Stomach (tissue), 8 donors: ENCODE measurements at regions not wholly inside any gene's neighbourhood (a gene's known extent, or its start where the extent isn't known, plus 50 kb on each side); places are given as distances from the start of the nearest gene placed in this dataset.

Source experiments
- DNase-seq, 2 donors: peaks; one replicate each; pipeline versions ENCODE4 v3.0.0 to v3.0.0-alpha.2; 2013 to 2019
- H3K27ac ChIP-seq, 5 donors: fragments of 200-600 bp in 4 of 5; sonication (generic) in 4 of 5; one replicate each; pipeline ENCODE4 v1.5.1; 2013 to 2019; ENCODE audit warnings: mild to moderate bottlenecking in 1 of 5, moderate library complexity in 1 of 5
- H3K27me3 ChIP-seq, 3 donors: fragments of 200-600 bp; sonication (generic); one replicate each; pipeline ENCODE4 v1.5.1; 2017 to 2019; ENCODE audit warnings: mixed run types in 1 of 3
- H3K36me3 ChIP-seq, 4 donors: fragments of 200-600 bp; sonication (generic); 1 replicate in 3 of 4; 2 replicates in 1 of 4; pipeline ENCODE4 v1.5.1; 2016 to 2019
- H3K4me1 ChIP-seq, 4 donors: fragments of 200-600 bp; sonication (generic); one replicate each; pipeline ENCODE4 v1.5.1; 2016 to 2019
- H3K4me3 ChIP-seq, 4 donors: fragments of 200-600 bp; sonication (generic) in 3 of 4; one replicate each; pipeline ENCODE4 v1.5.1; 2016 to 2019; ENCODE audit warnings: mild to moderate bottlenecking in 1 of 4
- H3K9me3 ChIP-seq, 4 donors: fragments of 200-600 bp; sonication (generic); one replicate each; pipeline ENCODE4 v1.5.1; 2016 to 2019
- CTCF ChIP-seq, 7 experiments: fragments of 450-650 bp in 4 of 7; fragments of 200-600 bp in 3 of 7; sonication (generic) in 3 of 7; IDR thresholded peaks; one replicate each; pipeline ENCODE4 v1.5.1; 2016 to 2019; ENCODE audit warnings: antibody characterized with exemption in 7 of 7, control low read depth in 2 of 7, mild to moderate bottlenecking in 1 of 7
- EP300 ChIP-seq: sonication (generic); formaldehyde crosslinking; IDR thresholded peaks from one replicate; pipeline ENCODE4 v1.6.1; 2017; ENCODE audit warnings: antibody characterized with exemption
- POLR2A ChIP-seq, 4 donors: fragments of 450-650 bp; IDR thresholded peaks; one replicate each; pipeline ENCODE4 v1.6.1; 2016; ENCODE audit warnings: antibody characterized with exemption in 4 of 4, control low read depth in 2 of 4, mild to moderate bottlenecking in 1 of 4, moderate library complexity in 1 of 4
- POLR2AphosphoS5 ChIP-seq, 3 donors: sonication (generic); formaldehyde crosslinking; IDR thresholded peaks; one replicate each; pipeline ENCODE4 v1.6.1; 2016; ENCODE audit warnings: antibody characterized with exemption in 3 of 3
- WGBS, 5 donors: extraction: QIAGEN DNeasy Blood & Tissue Kit in 3 of 5; methylation state at CpG; one replicate each; pipeline versions ENCODE4 v1.1.5 to v1.1.7; 2013 to 2018; 5-methylcytosine and 5-hydroxymethylcytosine counted together
- intact Hi-C: fragments of 100-400 bp; cut with DNase I; formaldehyde crosslinking; loops from one replicate; pipeline ENCODE4 v1.15.1; 2023; ENCODE audit warnings: low total_unique reads
- donor health status: healthy with polysubstance abuse.
- donor health status: Bipolar disorder and iron deficiency.
- donor health status: healthy.

- TF ChIP-seq CTCF (IDR thresholded peaks at IDR 0.05) (no peak), EP300 (no peak), POLR2A (IDR thresholded peaks at IDR 0.05) (no peak), POLR2AphosphoS5 (IDR thresholded peaks at IDR 0.05) (no peak)
- Histone ChIP-seq H3K27me3 (peaks cover 0 to 7% (median 0%) of the 10 kb centered on the region in 3 donors), H3K27ac (no peak overlapping the region), H3K4me3 (no peak overlapping the region), H3K36me3 (no peaks in the 10 kb centered on the region), H3K4me1 (no peaks in the 10 kb centered on the region), H3K9me3 (no peaks in the 10 kb centered on the region)
- no peak for DNase-seq
- intact Hi-C loops: no loop called here
Measured at GRCh38 chr12:19994968-19995367, 373.4 kb upstream of the PDE3A start.

- no peak for TF ChIP-seq POLR2AphosphoS5 (IDR thresholded peaks at IDR 0.05)
- no peak for TF ChIP-seq CTCF (IDR thresholded peaks at IDR 0.05)
- TF ChIP-seq POLR2A (IDR thresholded peaks at IDR 0.05): no peak
- no peak for TF ChIP-seq EP300
- H3K36me3 ChIP-seq: no peaks in the 10 kb centered on the region
- no peak overlapping the region for H3K27ac ChIP-seq
- intact Hi-C loops: no loop called here
- H3K4me1 ChIP-seq: no peaks in the 10 kb centered on the region
- peaks cover 0 to 7% (median 0%) of the 10 kb centered on the region in 3 donors for H3K27me3 ChIP-seq
- WGBS, 5 donors: 87 to 91% (median 90%) methylated on average over 3 of the region's 3 CpGs
- no peak overlapping the region for H3K4me3 ChIP-seq
- H3K9me3 ChIP-seq: no peaks in the 10 kb centered on the region
- no peak for DNase-seq
Measured at GRCh38 chr12:19997656-19998400, 370.5 kb upstream of the PDE3A start.

- TF ChIP-seq EP300: no peak
- TF ChIP-seq CTCF (IDR thresholded peaks at IDR 0.05): no peak
- TF ChIP-seq POLR2AphosphoS5 (IDR thresholded peaks at IDR 0.05): no peak
- no peak for TF ChIP-seq POLR2A (IDR thresholded peaks at IDR 0.05)
- peaks cover 0 to 2% (median 0%) of the 10 kb centered on the region in 4 donors for H3K9me3 ChIP-seq
- peaks cover 0 to 7% (median 0%) of the 10 kb centered on the region in 3 donors for H3K27me3 ChIP-seq
- WGBS, 5 donors: 76 to 100% (median 90%) methylated on average over 1 of the region's 1 CpG
- H3K36me3 ChIP-seq: no peaks in the 10 kb centered on the region
- no peak overlapping the region for H3K27ac ChIP-seq
- H3K4me1 ChIP-seq: no peaks in the 10 kb centered on the region
- H3K4me3 ChIP-seq: no peak overlapping the region
- DNase-seq: no peak
- intact Hi-C loops: no loop called here
Measured at GRCh38 chr12:19998411-19998810, 369.9 kb upstream of the PDE3A start.

GRCh38 chr12:19998961-19999804 lies 369.2 kb upstream of the PDE3A start:
- intact Hi-C loops: no loop called here
- TF ChIP-seq EP300 (no peak), POLR2AphosphoS5 (IDR thresholded peaks at IDR 0.05) (no peak), POLR2A (IDR thresholded peaks at IDR 0.05) (no peak), CTCF (IDR thresholded peaks at IDR 0.05) (no peak)
- Histone ChIP-seq H3K27ac (no peak overlapping the region), H3K36me3 (no peaks in the 10 kb centered on the region), H3K27me3 (peaks cover 0 to 7% (median 0%) of the 10 kb centered on the region in 3 donors), H3K4me1 (no peaks in the 10 kb centered on the region), H3K4me3 (no peak overlapping the region), H3K9me3 (peaks cover 0 to 4% (median 0%) of the 10 kb centered on the region in 4 donors)
- WGBS, 5 donors: 45 to 61% (median 50%) methylated on average over 5 of the region's 5 CpGs
- no peak for DNase-seq
